SK-N-MC (cell line): ENCODE measurements at regions not wholly inside any gene's neighbourhood (a gene's known extent, or its start where the extent isn't known, plus 50 kb on each side); places are given as distances from the start of the nearest gene placed in this dataset.

Source experiments
- EZH2 ChIP-seq: fragments of 200-600 bp; sonication (generic); IDR thresholded peaks from one replicate; pipeline ENCODE4 v1.6.1; 2017; ENCODE audit warnings: antibody characterized with exemption
- FOXP2 ChIP-seq: optimal IDR thresholded peaks from 2 replicates; pipeline ENCODE3; 2011; ENCODE audit warnings: mild to moderate bottlenecking, moderate library complexity; ENCODE audit not compliant: insufficient read depth; ENCODE audit errors: extremely low read length, control extremely low read depth
- POLR2AphosphoS5 ChIP-seq: IDR thresholded peaks from 2 replicates; pipeline ENCODE4 v1.6.1; 2012; ENCODE audit warnings: mild to moderate bottlenecking, low read depth, low read length, borderline replicate concordance

GRCh38 chr6:148004651-148005050 is 338.0 kb upstream of the SASH1 start:
- no peak for TF ChIP-seq POLR2AphosphoS5
- no peak for TF ChIP-seq EZH2
- TF ChIP-seq FOXP2, result no peak
